A549 (cell line): ENCODE measurements at regions not wholly inside any gene's neighbourhood (a gene's known extent, or its start where the extent isn't known, plus 50 kb on each side); places are given as distances from the start of the nearest gene placed in this dataset.

Experiments
- ATAC-seq, 2 experiments: fragments of 200-7000 bp in 1 of 2; fragments of >200 bp in 1 of 2; cut with Nextera tagmentation in 1 of 2; cut with Tn5 transposase in 1 of 2; 3 replicates each; pipeline versions ENCODE4 v1.8.0 to v1.9.1; 2018 to 2020; ENCODE audit warnings: mild to moderate bottlenecking in 1 of 2, moderate library complexity in 1 of 2
- CTCF ChIA-PET: fragments of 300-600 bp; sonication (Branson Sonifier 250); formaldehyde crosslinking; extraction: SDS; loops from one replicate; lab custom pipeline; 2021; ENCODE audit warnings: antibody characterized with exemption, inconsistent platforms; lab: Yijun Ruan, JAX
- POLR2A ChIA-PET: fragments of 350-600 bp; formaldehyde crosslinking; extraction: SDS; loops from one replicate; lab custom pipeline; 2021; ENCODE audit warnings: antibody characterized with exemption, inconsistent platforms; lab: Yijun Ruan, JAX
- DNase-seq, 2 experiments: peaks; one replicate each; pipeline versions ENCODE4 v3.0.0 to v3.0.0-alpha.2; 2011 to 2016; ENCODE audit warnings: low read depth in 1 of 2, low spot score in 1 of 2
- FAIRE-seq: peaks from 2 replicates; lab custom pipeline; 2011; peaks lifted over from hg19 to GRCh38; lab: Jason Lieb, UNC
- H3K27ac ChIP-seq, 2 experiments: fragments of >200 bp; sonication (Bioruptor Twin); formaldehyde crosslinking; 3 replicates each; pipeline ENCODE4 v1.5.1; 2016 to 2017
- H3K4me1 ChIP-seq: fragments of >200 bp; sonication (Bioruptor Twin); formaldehyde crosslinking; 3 replicates; pipeline ENCODE4 v1.6.1; 2016
- H3K4me2 ChIP-seq: fragments of >200 bp; sonication (Bioruptor Twin); formaldehyde crosslinking; 3 replicates; pipeline ENCODE4 v1.6.1; 2016
- H3K4me3 ChIP-seq: fragments of >200 bp; sonication (Bioruptor Twin); formaldehyde crosslinking; 3 replicates; pipeline ENCODE4 v1.5.1; 2016
- H3K9me3 ChIP-seq: fragments of >200 bp; sonication (Bioruptor Twin); formaldehyde crosslinking; 3 replicates; pipeline ENCODE4 v1.6.1; 2016
- CBX8 ChIP-seq: fragments of 200-600 bp; sonication (generic); IDR thresholded peaks from 2 replicates; pipeline ENCODE4 v1.6.1; 2016
- EHMT2 ChIP-seq: fragments of 200-600 bp; sonication (generic); IDR thresholded peaks from 2 replicates; pipeline ENCODE4 v1.6.1; 2016; ENCODE audit warnings: antibody characterized with exemption, low read depth, mild to moderate bottlenecking, moderate library complexity
- ESRRA ChIP-seq: fragments of 150-350 bp; IDR thresholded peaks from 2 replicates; pipeline ENCODE4 v1.6.1; 2014; ENCODE audit warnings: mild to moderate bottlenecking, low read length, borderline replicate concordance
- FOSL2 ChIP-seq, 2 experiments: fragments of 450-650 bp in 1 of 2; fragments of >200 bp in 1 of 2; sonication (Bioruptor Twin) in 1 of 2; formaldehyde crosslinking; IDR thresholded peaks; 2 replicates each; pipeline versions ENCODE4 v1.5.0 to v1.6.1; 2016 to 2020; ENCODE audit warnings: mild to moderate bottlenecking in 1 of 2, moderate library complexity in 1 of 2
- FOXS1 ChIP-seq: fragments of 250-450 bp; sonication (Bioruptor Pico); IDR thresholded peaks from 2 replicates; pipeline ENCODE4 v1.5.0; 2020; ENCODE audit warnings: mild to moderate bottlenecking, moderate library complexity
- HOXA7 ChIP-seq: fragments of 250-450 bp; sonication (Bioruptor Pico); IDR thresholded peaks from 2 replicates; pipeline ENCODE4 v1.5.0; 2020; ENCODE audit warnings: mild to moderate bottlenecking, moderate library complexity
- HOXB13 ChIP-seq: fragments of 250-450 bp; sonication (Bioruptor Pico); IDR thresholded peaks from 2 replicates; pipeline ENCODE4 v1.5.0; 2020; ENCODE audit warnings: low read depth, mild to moderate bottlenecking, moderate library complexity
- HOXB5 ChIP-seq: fragments of 250-450 bp; sonication (Bioruptor Pico); IDR thresholded peaks from 2 replicates; pipeline ENCODE4 v1.5.0; 2020; ENCODE audit warnings: mild to moderate bottlenecking, moderate library complexity
- KDM1A ChIP-seq: fragments of 200-600 bp; sonication (generic); IDR thresholded peaks from 2 replicates; pipeline ENCODE4 v1.6.1; 2016; ENCODE audit warnings: low read depth, mild to moderate bottlenecking
- MAZ ChIP-seq: fragments of 150-350 bp; IDR thresholded peaks from 2 replicates; pipeline ENCODE4 v1.6.1; 2014; ENCODE audit warnings: antibody characterized with exemption, low read depth, low read length, borderline replicate concordance
- MYC ChIP-seq: IDR thresholded peaks from 2 replicates; pipeline ENCODE4 v1.6.1; 2012; ENCODE audit warnings: mild to moderate bottlenecking, inconsistent platforms, low read length, improper control_type of control experiment, borderline replicate concordance
- NFE2L2 ChIP-seq: fragments of 150-350 bp; conservative IDR thresholded peaks from 2 replicates; pipeline ENCODE4 v1.6.1; 2014; ENCODE audit warnings: low read length
- NR3C1 ChIP-seq: fragments of >200 bp; sonication (Bioruptor Twin); formaldehyde crosslinking; IDR thresholded peaks from 3 replicates; pipeline ENCODE4 v1.6.1; 2017
- PHF8 ChIP-seq: fragments of 200-600 bp; sonication (generic); IDR thresholded peaks from 2 replicates; pipeline ENCODE4 v1.6.1; 2016; ENCODE audit warnings: low read depth, mild to moderate bottlenecking, antibody characterized with exemption, moderate library complexity, borderline replicate concordance
- POLR2A ChIP-seq: IDR thresholded peaks from 2 replicates; pipeline ENCODE4 v1.6.1; 2012; ENCODE audit warnings: mild to moderate bottlenecking, low read length
- POLR2AphosphoS2 ChIP-seq: conservative IDR thresholded peaks from 2 replicates; pipeline ENCODE4 v1.6.1; 2012; ENCODE audit warnings: low read length, improper control_type of control experiment, inconsistent platforms
- RAD21 ChIP-seq, 2 experiments: fragments of >200 bp in 1 of 2; sonication (Bioruptor Twin) in 1 of 2; formaldehyde crosslinking in 1 of 2; IDR thresholded peaks in 1 of 2; conservative IDR thresholded peaks in 1 of 2; 2 replicates in 1 of 2; 3 replicates in 1 of 2; pipeline ENCODE4 v1.6.1; 2012 to 2018; ENCODE audit warnings: inconsistent platforms in 1 of 2
- RARB ChIP-seq: fragments of 250-450 bp; sonication (Bioruptor Pico); IDR thresholded peaks from 2 replicates; pipeline ENCODE4 v1.8.0; 2021; ENCODE audit warnings: mild to moderate bottlenecking, moderate library complexity
- SMC3 ChIP-seq: fragments of >200 bp; sonication (Bioruptor Twin); formaldehyde crosslinking; IDR thresholded peaks from 3 replicates; pipeline ENCODE4 v1.6.1; 2018; ENCODE audit warnings: inconsistent platforms
- SREBF2 ChIP-seq: fragments of 450-650 bp; IDR thresholded peaks from 2 replicates; pipeline ENCODE4 v1.6.1; 2014; ENCODE audit warnings: mild to moderate bottlenecking, moderate library complexity
- TFCP2L1 ChIP-seq: fragments of 250-450 bp; sonication (Bioruptor Pico); IDR thresholded peaks from 2 replicates; pipeline ENCODE4 v1.5.0; 2021; ENCODE audit warnings: mild to moderate bottlenecking
- TP53 ChIP-seq: fragments of 250-450 bp; sonication (Bioruptor Pico); IDR thresholded peaks from 2 replicates; pipeline ENCODE4 v1.5.0; 2021; ENCODE audit warnings: mild to moderate bottlenecking, moderate library complexity
- ZC3H11A ChIP-seq: fragments of 450-650 bp; IDR thresholded peaks from 2 replicates; pipeline ENCODE4 v1.6.1; 2014; ENCODE audit warnings: antibody characterized with exemption, mild to moderate bottlenecking
- WGBS: methylation state at CpG from one replicate; pipeline ENCODE4 v1.1.6; 2017; ENCODE audit errors: missing lambda C conversion rate; 5-methylcytosine and 5-hydroxymethylcytosine counted together
- TF ChIP-seq, protein P1 (sequence below): IDR thresholded peaks from 2 replicates; pipeline ENCODE4 v1.6.1; 2012
- TF ChIP-seq, protein P2 (sequence below): fragments of 250-450 bp; sonication (Bioruptor Pico); IDR thresholded peaks from 2 replicates; pipeline ENCODE4 v1.5.0; 2020; ENCODE audit warnings: low read depth, mild to moderate bottlenecking, moderate library complexity
- TF ChIP-seq, protein P3 (sequence below): fragments of >200 bp; sonication (Bioruptor Twin); formaldehyde crosslinking; IDR thresholded peaks from 3 replicates; pipeline ENCODE4 v1.6.1; 2016
- TF ChIP-seq, protein P4 (sequence below): IDR thresholded peaks from 2 replicates; pipeline ENCODE4 v1.6.1; 2012

DNA sequence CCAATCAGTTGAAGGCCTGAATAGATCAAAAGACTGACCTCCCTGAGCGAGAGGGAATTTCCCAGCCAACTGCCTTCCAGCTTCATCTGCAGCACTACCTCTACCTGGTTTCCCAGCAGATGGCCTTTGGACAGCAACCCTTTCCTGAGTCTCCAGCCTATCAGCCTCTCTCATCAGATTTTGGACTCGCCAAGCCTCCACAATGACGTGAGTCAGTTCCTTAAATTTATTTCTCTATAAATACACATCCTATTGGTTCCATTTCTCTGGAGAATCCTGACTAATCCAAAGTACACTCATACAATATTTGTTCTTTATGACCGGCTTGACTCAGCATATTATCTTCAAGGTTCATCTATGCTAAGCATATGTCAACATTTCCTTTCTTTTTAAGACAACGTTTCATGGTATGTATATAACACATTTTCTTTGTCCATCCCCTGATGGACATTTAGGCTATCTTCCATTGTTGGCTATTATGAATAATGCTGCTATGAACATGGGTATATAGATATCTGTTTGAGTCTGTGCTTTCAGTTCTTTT, 294.6 kb downstream of the LRATD1 start:
- H3K4me3 ChIP-seq = no peak overlapping the region
- CTCF ChIA-PET = no interaction called here

DNA sequence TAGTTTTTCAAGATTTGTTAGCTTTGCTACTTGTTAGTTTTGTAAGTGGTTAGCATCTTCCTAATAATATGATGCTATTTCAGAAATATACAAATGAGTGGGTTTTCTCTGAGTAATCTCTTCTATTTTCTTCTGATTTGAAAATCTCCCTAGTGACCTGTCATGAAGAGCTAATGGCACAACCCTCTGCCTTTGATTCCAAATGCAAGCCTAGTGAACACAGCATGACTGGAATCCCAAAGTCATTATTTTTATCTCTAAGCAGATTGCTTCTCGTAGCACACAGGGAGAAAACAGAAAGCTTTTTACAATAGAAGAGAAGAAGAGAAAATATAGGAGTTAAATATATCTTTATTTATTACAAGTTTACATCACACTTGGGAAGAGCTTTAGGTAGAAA, 295.5 kb downstream of the LRATD1 start:
- H3K27ac ChIP-seq = no peak overlapping the region
- FAIRE-seq (no peak), ATAC-seq (no peak), DNase-seq (no peak)
- no peaks in the 10 kb centered on the region for H3K4me1 ChIP-seq
- no peaks in the 10 kb centered on the region for H3K9me3 ChIP-seq
- H3K4me3 ChIP-seq = no peak overlapping the region
- POLR2A ChIA-PET = no interaction called here
- WGBS = 2% methylated on average over 1 of the region's 1 CpG
- TF ChIP-seq NFE2L2 (no peak), HOXB13 (CRISPR knock-in tag) (no peak), CBX8 (no peak), MYC (no peak), ESRRA (no peak), TFCP2L1 (CRISPR knock-in tag) (no peak)
- TF ChIP-seq, protein P1, sequence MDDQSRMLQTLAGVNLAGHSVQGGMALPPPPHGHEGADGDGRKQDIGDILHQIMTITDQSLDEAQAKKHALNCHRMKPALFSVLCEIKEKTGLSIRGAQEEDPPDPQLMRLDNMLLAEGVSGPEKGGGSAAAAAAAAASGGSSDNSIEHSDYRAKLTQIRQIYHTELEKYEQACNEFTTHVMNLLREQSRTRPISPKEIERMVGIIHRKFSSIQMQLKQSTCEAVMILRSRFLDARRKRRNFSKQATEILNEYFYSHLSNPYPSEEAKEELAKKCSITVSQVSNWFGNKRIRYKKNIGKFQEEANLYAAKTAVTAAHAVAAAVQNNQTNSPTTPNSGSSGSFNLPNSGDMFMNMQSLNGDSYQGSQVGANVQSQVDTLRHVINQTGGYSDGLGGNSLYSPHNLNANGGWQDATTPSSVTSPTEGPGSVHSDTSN = no peak
- CTCF ChIA-PET = no interaction called here
- H3K4me2 ChIP-seq = no peak overlapping the region

More for the DNA sequence above, 294.6 kb downstream of the LRATD1 start:
- no peak for FAIRE-seq
- Histone ChIP-seq H3K4me1 (no peaks in the 10 kb centered on the region), H3K9me3 (no peaks in the 10 kb centered on the region), H3K27ac (no peak overlapping the region), H3K4me2 (no peak overlapping the region)
- WGBS = 4% methylated on average over 5 of the region's 5 CpGs
- no peak for DNase-seq
- POLR2A ChIA-PET = no interaction called here
- no peak for ATAC-seq
- TF ChIP-seq, protein P2, sequence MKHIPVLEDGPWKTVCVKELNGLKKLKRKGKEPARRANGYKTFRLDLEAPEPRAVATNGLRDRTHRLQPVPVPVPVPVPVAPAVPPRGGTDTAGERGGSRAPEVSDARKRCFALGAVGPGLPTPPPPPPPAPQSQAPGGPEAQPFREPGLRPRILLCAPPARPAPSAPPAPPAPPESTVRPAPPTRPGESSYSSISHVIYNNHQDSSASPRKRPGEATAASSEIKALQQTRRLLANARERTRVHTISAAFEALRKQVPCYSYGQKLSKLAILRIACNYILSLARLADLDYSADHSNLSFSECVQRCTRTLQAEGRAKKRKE (CRISPR knock-in tag) = no peak
- TF ChIP-seq CBX8 = no peak

DNA sequence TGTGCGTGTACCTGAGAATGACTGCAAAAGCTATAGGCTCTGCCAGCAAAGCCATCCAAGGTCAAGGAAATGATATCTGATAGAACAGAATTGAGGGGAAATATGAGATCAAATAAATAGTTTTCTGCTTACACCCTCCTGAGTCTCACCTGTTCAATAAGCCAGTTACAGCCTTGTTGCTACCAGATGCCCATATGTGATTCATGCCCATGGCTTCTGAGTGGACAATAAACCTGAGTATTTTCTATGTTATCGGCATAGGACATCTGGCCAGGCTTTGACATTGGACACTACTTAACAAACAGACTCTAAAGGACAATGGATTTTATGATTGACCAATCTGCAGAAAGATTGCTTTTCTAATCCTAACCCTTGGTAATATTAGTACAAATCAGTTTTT, 297.9 kb downstream of the LRATD1 start:
- ATAC-seq = no peak
- 24% methylated on average over 2 of the region's 2 CpGs for WGBS
- CTCF ChIA-PET = no interaction called here

DNA sequence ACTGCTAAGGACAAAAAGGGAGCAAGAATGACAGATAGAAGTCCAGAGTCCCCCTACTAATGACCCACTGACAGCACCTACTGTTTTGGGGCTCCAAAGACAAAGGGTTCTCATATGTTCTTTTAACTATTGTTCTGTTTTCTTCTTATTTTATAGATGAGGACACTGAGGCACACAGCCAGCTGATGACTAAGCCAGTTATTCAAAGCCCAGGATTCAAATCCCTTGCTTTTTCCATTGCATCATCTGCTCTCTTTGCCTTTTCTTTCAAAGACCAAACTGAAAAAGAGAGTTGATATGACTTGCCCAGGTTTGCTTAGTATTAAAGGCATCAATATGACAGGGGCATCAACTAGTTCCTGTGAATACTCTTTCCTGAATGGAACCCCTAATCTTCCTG, 299.8 kb downstream of the LRATD1 start:
- CTCF ChIA-PET = no interaction called here
- Histone ChIP-seq H3K9me3 (no peaks in the 10 kb centered on the region), H3K4me3 (no peak overlapping the region), H3K4me1 (no peaks in the 10 kb centered on the region), H3K27ac (no peak overlapping the region), H3K4me2 (no peak overlapping the region)
- DNase-seq (no peak), FAIRE-seq (no peak), ATAC-seq (no peak)
- POLR2A ChIA-PET = no interaction called here
- TF ChIP-seq RARB (CRISPR knock-in tag) (no peak), FOSL2 (IDR thresholded peaks at IDR 0.05) (no peak), FOSL2 (CRISPR knock-in tag; IDR thresholded peaks at IDR 0.05) (no peak), SMC3 (no peak), NR3C1 (no peak), HOXA7 (CRISPR knock-in tag) (no peak), FOXS1 (CRISPR knock-in tag) (no peak), SREBF2 (no peak), PHF8 (no peak)
- TF ChIP-seq, protein P3, sequence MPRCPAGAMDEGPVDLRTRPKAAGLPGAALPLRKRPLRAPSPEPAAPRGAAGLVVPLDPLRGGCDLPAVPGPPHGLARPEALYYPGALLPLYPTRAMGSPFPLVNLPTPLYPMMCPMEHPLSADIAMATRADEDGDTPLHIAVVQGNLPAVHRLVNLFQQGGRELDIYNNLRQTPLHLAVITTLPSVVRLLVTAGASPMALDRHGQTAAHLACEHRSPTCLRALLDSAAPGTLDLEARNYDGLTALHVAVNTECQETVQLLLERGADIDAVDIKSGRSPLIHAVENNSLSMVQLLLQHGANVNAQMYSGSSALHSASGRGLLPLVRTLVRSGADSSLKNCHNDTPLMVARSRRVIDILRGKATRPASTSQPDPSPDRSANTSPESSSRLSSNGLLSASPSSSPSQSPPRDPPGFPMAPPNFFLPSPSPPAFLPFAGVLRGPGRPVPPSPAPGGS = no peak

More for the DNA sequence above, 297.9 kb downstream of the LRATD1 start:
- H3K4me3 ChIP-seq = no peak overlapping the region
- POLR2A ChIA-PET = no interaction called here
- no peak overlapping the region for H3K4me2 ChIP-seq
- FAIRE-seq = no peak
- DNase-seq = no peak
- no peaks in the 10 kb centered on the region for H3K9me3 ChIP-seq
- TF ChIP-seq ZC3H11A (no peak), RARB (CRISPR knock-in tag) (no peak), MYC (no peak), HOXA7 (CRISPR knock-in tag) (no peak), POLR2AphosphoS2 (no peak), NFE2L2 (no peak), KDM1A (no peak), POLR2A (no peak), MAZ (no peak), TP53 (CRISPR knock-in tag) (no peak), RAD21 (conservative IDR thresholded peaks at IDR 0.05 in 1 of 2, IDR thresholded peaks at IDR 0.05 in 1 of 2) (no peak), HOXB5 (CRISPR knock-in tag) (no peak), EHMT2 (no peak)
- TF ChIP-seq, protein P4, sequence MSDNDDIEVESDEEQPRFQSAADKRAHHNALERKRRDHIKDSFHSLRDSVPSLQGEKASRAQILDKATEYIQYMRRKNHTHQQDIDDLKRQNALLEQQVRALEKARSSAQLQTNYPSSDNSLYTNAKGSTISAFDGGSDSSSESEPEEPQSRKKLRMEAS = no peak
- H3K4me1 ChIP-seq = no peaks in the 10 kb centered on the region
- H3K27ac ChIP-seq = no peak overlapping the region
